IMR-90 (cell line): ENCODE measurements at regions not wholly inside any gene's neighbourhood (a gene's known extent, or its start where the extent isn't known, plus 50 kb on each side); places are given as distances from the start of the nearest gene placed in this dataset.

Source experiments
- ATAC-seq: fragments of 200-7000 bp; cut with Tn5 transposase; 2 replicates; pipeline ENCODE4 v1.9.1; 2020; ENCODE audit warnings: low read depth, mild to moderate bottlenecking, moderate library complexity
- BruUV-seq: library from RNA; stranded (reverse); fragments of 400-500 nt; replicated peaks from 2 replicates; lab custom pipeline; 2021; lab: Mats Ljungman, UMichigan
- CTCF ChIA-PET: fragments of 300-600 bp; formaldehyde crosslinking; extraction: SDS; loops from one replicate; lab custom pipeline; 2021; ENCODE audit warnings: antibody characterized with exemption; lab: Yijun Ruan, JAX
- POLR2A ChIA-PET: fragments of 300-600 bp; sonication (Branson Sonifier 250); formaldehyde crosslinking; loops from one replicate; lab custom pipeline; 2022; ENCODE audit warnings: antibody characterized with exemption; ENCODE audit not compliant: unreplicated experiment; lab: Charles Lee
- DNase-seq: peaks from one replicate; pipeline ENCODE4 v3.0.0; 2013
- H2AFZ ChIP-seq: replicated peaks from 2 replicates; pipeline ENCODE3; 2013; ENCODE audit warnings: low read length, mild to moderate bottlenecking; ENCODE audit not compliant: poor library complexity
- H2AK5ac ChIP-seq: 2 replicates; pipeline ENCODE4 v1.6.1; 2013; ENCODE audit warnings: low read depth, low read length, inconsistent platforms
- H2AK9ac ChIP-seq: replicated peaks from 2 replicates; pipeline ENCODE3; 2013; ENCODE audit warnings: mild to moderate bottlenecking, low read depth, low read length, moderate library complexity; ENCODE audit not compliant: poor library complexity
- H2BK120ac ChIP-seq: 2 replicates; pipeline ENCODE4 v1.6.1; 2013; ENCODE audit warnings: low read depth, low read length, inconsistent platforms
- H2BK15ac ChIP-seq: 3 replicates; pipeline ENCODE4 v1.6.1; 2013; ENCODE audit warnings: low read depth, low read length, inconsistent platforms
- H2BK20ac ChIP-seq: 2 replicates; pipeline ENCODE4 v1.6.1; 2013; ENCODE audit warnings: low read depth, mild to moderate bottlenecking, inconsistent platforms, low read length, moderate library complexity
- H2BK5ac ChIP-seq: 2 replicates; pipeline ENCODE4 v1.6.1; 2013; ENCODE audit warnings: mild to moderate bottlenecking, low read depth, low read length, inconsistent platforms; ENCODE audit not compliant: poor library complexity, severe bottlenecking
- H3K14ac ChIP-seq: replicated peaks from 2 replicates; pipeline ENCODE4 v1.6.1; 2013; ENCODE audit warnings: low read depth, low read length, inconsistent platforms
- H3K18ac ChIP-seq: 2 replicates; pipeline ENCODE4 v1.6.1; 2013; ENCODE audit warnings: low read depth, low read length, control low read depth
- H3K23ac ChIP-seq: 2 replicates; pipeline ENCODE4 v1.6.1; 2013; ENCODE audit warnings: low read depth, low read length, inconsistent platforms
- H3K27ac ChIP-seq: 2 replicates; pipeline ENCODE4 v1.5.1; 2013; ENCODE audit warnings: mild to moderate bottlenecking, control low read depth, low read length; ENCODE audit not compliant: insufficient read depth
- H3K27me3 ChIP-seq: 2 replicates; pipeline ENCODE4 v1.6.1; 2013; ENCODE audit warnings: low read length; ENCODE audit not compliant: control insufficient read depth, insufficient read depth
- H3K36me3 ChIP-seq: 2 replicates; pipeline ENCODE4 v1.6.1; 2013; ENCODE audit warnings: low read length, mixed read lengths; ENCODE audit not compliant: control insufficient read depth, insufficient read depth
- H3K4ac ChIP-seq: 2 replicates; pipeline ENCODE4 v1.6.1; 2013; ENCODE audit warnings: low read depth, low read length, inconsistent platforms
- H3K4me1 ChIP-seq: 2 replicates; pipeline ENCODE4 v1.6.1; 2013; ENCODE audit warnings: low read length, mixed read lengths; ENCODE audit not compliant: control insufficient read depth, insufficient read depth
- H3K4me2 ChIP-seq: 2 replicates; pipeline ENCODE4 v1.6.1; 2013; ENCODE audit warnings: low read depth, mild to moderate bottlenecking, control low read depth, low read length, moderate library complexity
- H3K4me3 ChIP-seq: 2 replicates; pipeline ENCODE4 v1.5.1; 2013; ENCODE audit warnings: low read depth, mild to moderate bottlenecking, control low read depth, low read length, moderate library complexity; ENCODE audit not compliant: insufficient read depth
- H3K56ac ChIP-seq: 2 replicates; pipeline ENCODE4 v1.6.1; 2013; ENCODE audit warnings: low read length, inconsistent platforms; ENCODE audit not compliant: insufficient read depth; ENCODE audit errors: extremely low read depth
- H3K79me1 ChIP-seq, 2 experiments: 2 replicates each; pipeline ENCODE4 v1.6.1; 2013; ENCODE audit warnings: low read length in 2 of 2, inconsistent platforms in 1 of 2, low read depth in 1 of 2
- H3K9ac ChIP-seq: 2 replicates; pipeline ENCODE4 v1.6.1; 2013; ENCODE audit warnings: low read depth, low read length, control low read depth
- H3K9me1 ChIP-seq: 2 replicates; pipeline ENCODE4 v1.6.1; 2013; ENCODE audit warnings: low read length, inconsistent platforms; ENCODE audit not compliant: insufficient read depth
- H3K9me3 ChIP-seq: 2 replicates; pipeline ENCODE4 v1.6.1; 2013; ENCODE audit warnings: low read length; ENCODE audit not compliant: control insufficient read depth, insufficient read depth
- H4K20me1 ChIP-seq: 2 replicates; pipeline ENCODE4 v1.6.1; 2013; ENCODE audit warnings: low read length, inconsistent platforms; ENCODE audit not compliant: insufficient read depth
- H4K5ac ChIP-seq: 2 replicates; pipeline ENCODE4 v1.6.1; 2013; ENCODE audit warnings: mild to moderate bottlenecking, low read depth, low read length, control low read depth
- H4K8ac ChIP-seq, 2 experiments: 2 replicates each; pipeline ENCODE4 v1.6.1; 2013; ENCODE audit warnings: low read depth in 2 of 2, low read length in 2 of 2, control low read depth in 1 of 2, inconsistent platforms in 1 of 2
- H4K91ac ChIP-seq: 2 replicates; pipeline ENCODE4 v1.6.1; 2013; ENCODE audit warnings: low read depth, low read length, inconsistent platforms; ENCODE audit not compliant: insufficient read depth
- BHLHE40 ChIP-seq: fragments of 150-350 bp; IDR thresholded peaks from 2 replicates; pipeline ENCODE4 v1.6.1; 2016; ENCODE audit warnings: mild to moderate bottlenecking, low read depth, low read length
- CEBPB ChIP-seq: IDR thresholded peaks from 2 replicates; pipeline ENCODE4 v1.6.1; 2012; ENCODE audit warnings: low read depth, low read length, improper control_type of control experiment
- CHD1 ChIP-seq: IDR thresholded peaks from 2 replicates; pipeline ENCODE4 v1.6.1; 2012; ENCODE audit warnings: low read depth, low read length, improper control_type of control experiment
- CTCF ChIP-seq: conservative IDR thresholded peaks from 2 replicates; pipeline ENCODE4 v1.5.1; 2012; ENCODE audit warnings: mild to moderate bottlenecking, low read depth, low read length, improper control_type of control experiment
- ELK1 ChIP-seq: fragments of 150-350 bp; IDR thresholded peaks from 2 replicates; pipeline ENCODE4 v1.6.1; 2016; ENCODE audit warnings: low read depth, mild to moderate bottlenecking, low read length, moderate library complexity, borderline replicate concordance
- FOS ChIP-seq: fragments of 150-350 bp; IDR thresholded peaks from 2 replicates; pipeline ENCODE4 v1.6.1; 2016; ENCODE audit warnings: low read depth, low read length
- MAFK ChIP-seq: IDR thresholded peaks from 2 replicates; pipeline ENCODE4 v1.6.1; 2012; ENCODE audit warnings: low read depth, low read length, improper control_type of control experiment
- MAZ ChIP-seq: IDR thresholded peaks from 2 replicates; pipeline ENCODE4 v1.6.1; 2012; ENCODE audit warnings: low read depth, mild to moderate bottlenecking, low read length, improper control_type of control experiment, moderate library complexity, borderline replicate concordance
- MXI1 ChIP-seq: IDR thresholded peaks from 2 replicates; pipeline ENCODE4 v1.6.1; 2012; ENCODE audit warnings: low read depth, mild to moderate bottlenecking, low read length, moderate library complexity, borderline replicate concordance
- NFE2L2 ChIP-seq: fragments of 150-350 bp; IDR thresholded peaks from 2 replicates; pipeline ENCODE4 v1.6.1; 2016; ENCODE audit warnings: low read depth, mild to moderate bottlenecking, low read length
- POLR2A ChIP-seq: IDR thresholded peaks from 2 replicates; pipeline ENCODE4 v1.6.1; 2012; ENCODE audit warnings: mild to moderate bottlenecking, low read depth, low read length
- RAD21 ChIP-seq: IDR thresholded peaks from 2 replicates; pipeline ENCODE4 v1.6.1; 2012; ENCODE audit warnings: low read length, improper control_type of control experiment
- RCOR1 ChIP-seq: IDR thresholded peaks from 2 replicates; pipeline ENCODE4 v1.6.1; 2012; ENCODE audit warnings: mild to moderate bottlenecking, low read length, improper control_type of control experiment; ENCODE audit not compliant: insufficient replicate concordance
- RFX5 ChIP-seq: IDR thresholded peaks from 2 replicates; pipeline ENCODE4 v1.8.0; 2012; ENCODE audit warnings: low read depth, mild to moderate bottlenecking, low read length, moderate library complexity
- SMC3 ChIP-seq: fragments of 150-350 bp; IDR thresholded peaks from 2 replicates; pipeline ENCODE4 v1.6.1; 2016; ENCODE audit warnings: low read depth, mild to moderate bottlenecking, antibody characterized with exemption, low read length, moderate library complexity
- USF2 ChIP-seq: fragments of 150-350 bp; IDR thresholded peaks from 2 replicates; pipeline ENCODE4 v1.6.1; 2017; ENCODE audit warnings: mild to moderate bottlenecking, antibody characterized with exemption, low read length, low read depth
- dilution Hi-C: fragments of 300-500 bp; cut with HindIII; formaldehyde crosslinking; loops from one replicate; pipeline ENCODE4 v1.14.3; 2018; ENCODE audit warnings: low sequenced_read_pairs; ENCODE audit not compliant: unreplicated experiment
- in situ Hi-C: fragments of 300-500 bp; cut with MboI; formaldehyde crosslinking; loops from 3 replicates; pipeline ENCODE4 v1.14.3; 2019; ENCODE audit warnings: low sequenced_read_pairs, inconsistent platforms, mixed read lengths
- intact Hi-C: fragments of 100-400 bp; cut with micrococcal nuclease; formaldehyde crosslinking; loops from 2 replicates; pipeline ENCODE4 v1.10.0; 2022

GRCh38 chr7:85659364-85659763 is 472.5 kb upstream of the SEMA3D start:
- H3K4me2 ChIP-seq = no peak overlapping the region
- no peak overlapping the region for H2AK9ac ChIP-seq
- no peak for ATAC-seq
- TF ChIP-seq ELK1 (no peak), BHLHE40 (no peak), MAFK (no peak), MAZ (no peak), FOS (no peak), USF2 (no peak), POLR2A (no peak), RFX5 (no peak), RCOR1 (no peak), SMC3 (no peak), CHD1 (no peak), CEBPB (no peak), NFE2L2 (no peak), RAD21 (no peak), CTCF (no peak), MXI1 (no peak)
- no peak overlapping the region for H3K4ac ChIP-seq
- H3K79me1 ChIP-seq = no peaks in the 10 kb centered on the region
- DNase-seq = peak; percentile 5
- no peak overlapping the region for H2BK15ac ChIP-seq
- BruUV-seq = no TSS peak
- no peak overlapping the region for H2BK120ac ChIP-seq
- H4K20me1 ChIP-seq = no peaks in the 10 kb centered on the region
- no peak overlapping the region for H2AK5ac ChIP-seq
- intact Hi-C loops (no loop called here), dilution Hi-C loops (no loop called here), in situ Hi-C loops (no loop called here)
- H3K9me1 ChIP-seq = no peaks in the 10 kb centered on the region
- no peak overlapping the region for H4K5ac ChIP-seq
- ChIA-PET POLR2A (no interaction called here), CTCF (no interaction called here)
- H3K23ac ChIP-seq = no peak overlapping the region
- no peak overlapping the region for H3K56ac ChIP-seq
- no peak overlapping the region for H2BK20ac ChIP-seq
- H3K4me3 ChIP-seq = no peak overlapping the region
- no peak overlapping the region for H4K8ac ChIP-seq
- H4K91ac ChIP-seq = no peak overlapping the region
- no peaks in the 10 kb centered on the region for H3K27me3 ChIP-seq
- H2BK5ac ChIP-seq = no peak overlapping the region
- H3K36me3 ChIP-seq = no peaks in the 10 kb centered on the region
- no peak overlapping the region for H3K18ac ChIP-seq
- no peaks in the 10 kb centered on the region for H3K4me1 ChIP-seq
- H2AFZ ChIP-seq = no peak overlapping the region
- H3K27ac ChIP-seq = no peak overlapping the region
- H3K9ac ChIP-seq = no peak overlapping the region
- H3K9me3 ChIP-seq = no peaks in the 10 kb centered on the region
- H3K14ac ChIP-seq = no peak overlapping the region
